Transverse colon (tissue), 4 donors: ENCODE measurements at regions not wholly inside any gene's neighbourhood (a gene's known extent, or its start where the extent isn't known, plus 50 kb on each side); places are given as distances from the start of the nearest gene placed in this dataset.
"Not testable (repeated sequence)": the region's sequence is repeated elsewhere in the genome, so short reads cannot be mapped to it uniquely, and the experiment has no call there.

Experiments
- DNase-seq: peaks from one replicate; pipeline ENCODE4 v3.0.0-alpha.2; 2019
- H3K27ac ChIP-seq, 4 donors: fragments of 200-600 bp; sonication (generic); 2 replicates each; pipeline ENCODE4 v1.5.1; 2016 to 2018; ENCODE audit warnings: inconsistent platforms in 4 of 4
- H3K27me3 ChIP-seq: fragments of 200-600 bp; sonication (generic); 2 replicates; pipeline ENCODE4 v1.5.1; 2017; ENCODE audit warnings: inconsistent platforms
- H3K36me3 ChIP-seq, 4 donors: fragments of 200-600 bp; sonication (generic); 2 replicates each; pipeline ENCODE4 v1.5.1; 2017 to 2019; ENCODE audit warnings: inconsistent platforms in 4 of 4
- H3K4me1 ChIP-seq, 4 donors: fragments of 200-600 bp; sonication (generic); 2 replicates each; pipeline ENCODE4 v1.5.1; 2017 to 2020; ENCODE audit warnings: inconsistent platforms in 4 of 4
- H3K4me3 ChIP-seq, 4 donors: fragments of 200-600 bp; sonication (generic); 1 replicate in 1 of 4; 2 replicates in 3 of 4; pipeline versions ENCODE4 v1.5.1 to v1.6.1; 2017 to 2019; ENCODE audit warnings: inconsistent platforms in 4 of 4
- H3K9me3 ChIP-seq, 2 donors: fragments of 200-600 bp; sonication (generic); 2 replicates each; pipeline ENCODE4 v1.5.1; 2017 to 2019; ENCODE audit warnings: inconsistent platforms in 2 of 2
- CTCF ChIP-seq, 5 experiments: fragments of 200-600 bp in 3 of 5; fragments of 450-650 bp in 2 of 5; sonication (generic) in 3 of 5; IDR thresholded peaks; 1 replicate in 2 of 5; 2 replicates in 3 of 5; pipeline ENCODE4 v1.5.1; 2016 to 2017; ENCODE audit warnings: antibody characterized with exemption in 5 of 5, inconsistent platforms in 3 of 5, mild to moderate bottlenecking in 2 of 5, moderate library complexity in 1 of 5
- EP300 ChIP-seq: sonication (generic); formaldehyde crosslinking; IDR thresholded peaks from one replicate; pipeline ENCODE4 v1.6.1; 2017; ENCODE audit warnings: antibody characterized with exemption, low read depth
- POLR2A ChIP-seq: fragments of 450-650 bp; IDR thresholded peaks from one replicate; pipeline ENCODE4 v1.6.1; 2016; ENCODE audit warnings: antibody characterized with exemption, mild to moderate bottlenecking, moderate library complexity
- POLR2AphosphoS5 ChIP-seq, 3 donors: sonication (generic); formaldehyde crosslinking; IDR thresholded peaks; one replicate each; pipeline ENCODE4 v1.6.1; 2016; ENCODE audit warnings: antibody characterized with exemption in 3 of 3
- WGBS, 2 donors: methylation state at CpG; one replicate each; pipeline ENCODE4 v1.1.5; 2018; ENCODE audit warnings: low coverage in 1 of 2; 5-methylcytosine and 5-hydroxymethylcytosine counted together
- in situ Hi-C, 4 donors: fragments of 200-750 bp; cut with MboI; loops; one replicate each; pipeline versions ENCODE4 v1.15.0 to v1.15.1; 2017; ENCODE audit warnings: low sequenced_read_pairs in 3 of 4, low pct_ligation_motif_present in 1 of 4, low pct_unique_long_range_greater_than_20kb in 1 of 4
- intact Hi-C: fragments of 100-400 bp; cut with DNase I; formaldehyde crosslinking; loops from one replicate; pipeline ENCODE4 v1.15.1; 2023; ENCODE audit warnings: low total_unique reads

GRCh38 chr16:26394409-26394808 lies 672.3 kb upstream of the C16orf82 start:
- Histone ChIP-seq H3K27me3 (no peaks in the 10 kb centered on the region), H3K4me1 (no peaks in the 10 kb centered on the region), H3K27ac (no peak overlapping the region), H3K4me3 (no peak overlapping the region), H3K9me3 (no peaks in the 10 kb centered on the region), H3K36me3 (no peaks in the 10 kb centered on the region)
- intact Hi-C loops: no loop called here
- no peak for DNase-seq
- TF ChIP-seq EP300 (no peak), POLR2AphosphoS5 (IDR thresholded peaks at IDR 0.05) (no peak), POLR2A (no peak), CTCF (IDR thresholded peaks at IDR 0.05) (no peak)
- WGBS, 2 donors: 67 to 68% methylated on average over 4 to 5 of the region's 5 CpGs
- in situ Hi-C loops: loop anchor here in 1 of 4 donors (25.0 kb wide), 1 partner anchor 107 kb away; no protein-coding TSS in a partner anchor

GRCh38 chr16:26395700-26396099 lies 671.0 kb upstream of the C16orf82 start:
- in situ Hi-C loops: loop anchor here in 1 of 4 donors (25.0 kb wide), 1 partner anchor 108 kb away; no protein-coding TSS in a partner anchor
- Histone ChIP-seq H3K27me3 (no peaks in the 10 kb centered on the region), H3K36me3 (no peaks in the 10 kb centered on the region), H3K27ac (no peak overlapping the region), H3K4me3 (no peak overlapping the region), H3K9me3 (no peaks in the 10 kb centered on the region), H3K4me1 (no peaks in the 10 kb centered on the region)
- intact Hi-C loops: no loop called here
- TF ChIP-seq EP300: no peak
- no peak for TF ChIP-seq POLR2AphosphoS5 (IDR thresholded peaks at IDR 0.05)
- TF ChIP-seq POLR2A: no peak
- TF ChIP-seq CTCF (IDR thresholded peaks at IDR 0.05): no peak
- WGBS, 2 donors: 80 to 93% methylated on average over 1 to 13 of the region's 13 CpGs
- no peak for DNase-seq

- no peak for DNase-seq
- no peak for TF ChIP-seq CTCF (IDR thresholded peaks at IDR 0.05)
- no peak for TF ChIP-seq POLR2A
- no peak for TF ChIP-seq EP300
- no peak for TF ChIP-seq POLR2AphosphoS5 (IDR thresholded peaks at IDR 0.05)
- intact Hi-C loops: no loop called here
- in situ Hi-C loops: loop anchor here in 1 of 4 donors (25.0 kb wide), 1 partner anchor 109 kb away; no protein-coding TSS in a partner anchor
- H3K9me3 ChIP-seq: no peaks in the 10 kb centered on the region
- 46 to 56% methylated on average over 3 of the region's 3 CpGs for WGBS, 2 donors
- no peak overlapping the region for H3K27ac ChIP-seq
- no peaks in the 10 kb centered on the region for H3K27me3 ChIP-seq
- no peaks in the 10 kb centered on the region for H3K36me3 ChIP-seq
- H3K4me1 ChIP-seq: no peaks in the 10 kb centered on the region
- no peak overlapping the region for H3K4me3 ChIP-seq
Measured at GRCh38 chr16:26396511-26397235, 670.1 kb upstream of the C16orf82 start.

GRCh38 chr16:26413780-26414179 lies 652.9 kb upstream of the C16orf82 start:
- 50 to 53% methylated on average over 2 to 3 of the region's 3 CpGs for WGBS, 2 donors
- Histone ChIP-seq H3K27ac (no peak overlapping the region), H3K9me3 (no peaks in the 10 kb centered on the region), H3K4me3 (no peak overlapping the region), H3K27me3 (no peaks in the 10 kb centered on the region), H3K36me3 (no peaks in the 10 kb centered on the region), H3K4me1 (no peaks in the 10 kb centered on the region)
- DNase-seq: no peak
- intact Hi-C loops (no loop called here), in situ Hi-C loops (no loop called here)
- no peak for TF ChIP-seq POLR2A
- TF ChIP-seq EP300: no peak
- TF ChIP-seq CTCF (IDR thresholded peaks at IDR 0.05): no peak
- TF ChIP-seq POLR2AphosphoS5 (IDR thresholded peaks at IDR 0.05): no peak

- H3K27me3 ChIP-seq, H3K4me3 ChIP-seq, DNase-seq, intact Hi-C loops, H3K4me1 ChIP-seq, H3K9me3 ChIP-seq, in situ Hi-C loops, H3K36me3 ChIP-seq, H3K27ac ChIP-seq: not testable (repeated sequence)
- WGBS, 2 donors: 0 to 69% methylated on average over 1 to 8 of the region's 8 CpGs
Measured at GRCh38 chr16:26419458-26419857, 647.3 kb upstream of the C16orf82 start.
